Activated naive CD4-positive, alpha-beta T cell treated with anti-CD3 and anti-CD28 coated beads, Interleukin-2, amount 50 U/mL, for 72 hours (primary cell): ENCODE measurements at regions not wholly inside any gene's neighbourhood (a gene's known extent, or its start where the extent isn't known, plus 50 kb on each side); places are given as distances from the start of the nearest gene placed in this dataset.
"Not testable (repeated sequence)": the region's sequence is repeated elsewhere in the genome, so short reads cannot be mapped to it uniquely, and the experiment has no call there.

Source experiments
- ATAC-seq, 2 donors: fragments of 150-1000 bp; cut with Tn5 transposase; 2 replicates each; pipeline ENCODE4 v1.10.0; 2021; ENCODE audit warnings: mild to moderate bottlenecking in 2 of 2, moderate library complexity in 2 of 2
- DNase-seq, 2 donors: peaks; one replicate each; pipeline ENCODE4 v3.0.0; 2021 to 2022; ENCODE audit warnings: low spot score in 2 of 2
- H3K27ac Mint-ChIP-seq, 2 donors: one replicate each; pipeline ENCODE4 v1.8.0; 2022; ENCODE audit warnings: mild to moderate bottlenecking in 2 of 2, mixed read lengths in 2 of 2
- H3K36me3 Mint-ChIP-seq, 2 donors: one replicate each; pipeline ENCODE4 v1.8.0; 2022; ENCODE audit warnings: mixed read lengths in 2 of 2
- H3K9me3 Mint-ChIP-seq, 2 donors: one replicate each; pipeline ENCODE4 v1.8.0; 2022; ENCODE audit warnings: mixed read lengths in 2 of 2

DNA sequence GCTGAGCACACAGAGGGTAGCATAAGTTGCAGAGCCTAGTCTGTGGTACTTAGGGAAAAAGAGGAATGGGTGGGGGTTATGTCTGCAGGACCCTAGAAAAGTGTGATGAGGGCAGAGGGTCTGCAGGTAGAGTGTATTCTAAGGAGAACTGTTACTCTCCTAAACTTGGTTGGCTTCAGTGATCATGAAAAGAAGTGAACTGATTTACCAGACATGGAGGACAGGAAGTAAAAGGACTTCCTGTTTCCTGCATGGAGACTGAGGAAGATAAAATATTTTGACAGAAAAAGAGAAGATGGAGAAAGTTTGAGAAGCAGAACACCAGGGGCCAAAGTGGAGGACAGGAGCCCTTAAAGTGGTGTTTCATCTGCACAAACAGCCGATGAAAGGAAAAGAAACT, 472.2 kb downstream of the TMEM121 start:
- peak overlapping the region; percentile 25 to 71 for H3K27ac Mint-ChIP-seq
- not testable (repeated sequence) for H3K36me3 Mint-ChIP-seq, ATAC-seq, H3K9me3 Mint-ChIP-seq, DNase-seq

DNA sequence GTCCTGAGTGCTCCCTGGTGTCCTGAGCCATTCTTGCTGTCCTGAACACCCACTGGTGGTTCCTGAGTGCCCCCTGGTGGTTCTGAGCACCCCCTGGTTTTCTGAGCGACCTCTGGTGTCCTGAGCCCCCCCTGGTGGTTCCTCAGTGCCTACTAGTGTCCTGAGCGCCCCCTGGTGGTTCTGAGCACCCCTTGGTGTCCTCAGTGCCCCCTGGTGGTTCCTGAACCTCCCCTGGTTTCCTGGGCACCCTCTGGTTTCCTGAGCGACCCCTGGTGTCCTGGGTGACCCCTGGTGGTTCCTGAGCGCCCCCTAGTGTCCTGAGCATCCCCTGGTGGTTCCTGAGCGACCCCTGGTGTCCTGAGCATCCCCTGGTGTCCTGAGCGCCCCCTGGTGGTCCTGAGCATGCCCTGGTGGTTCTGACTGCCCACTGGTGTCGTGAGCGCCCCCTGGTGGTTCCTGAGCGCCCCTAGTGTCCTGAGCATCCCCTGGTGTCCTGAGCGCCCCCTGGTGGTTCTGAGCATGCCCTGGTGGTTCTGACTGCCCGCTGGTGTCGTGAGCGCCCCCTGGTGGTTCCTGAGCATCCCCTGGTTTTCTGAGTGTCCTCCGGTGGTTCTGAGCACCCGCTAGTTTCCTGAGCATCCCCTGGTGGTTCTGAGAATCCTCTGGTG, 473.1 kb downstream of the TMEM121 start:
- Mint-ChIP-seq H3K36me3 (no peaks in the 10 kb centered on the region), H3K27ac (peak overlapping the region; percentile 71 to 81), H3K9me3 (peaks cover 0 to 5% of the 10 kb centered on the region in 2 donors)
- DNase-seq, result peak; percentile 87 to 99
- ATAC-seq, result peak; percentile 81 to 88

DNA sequence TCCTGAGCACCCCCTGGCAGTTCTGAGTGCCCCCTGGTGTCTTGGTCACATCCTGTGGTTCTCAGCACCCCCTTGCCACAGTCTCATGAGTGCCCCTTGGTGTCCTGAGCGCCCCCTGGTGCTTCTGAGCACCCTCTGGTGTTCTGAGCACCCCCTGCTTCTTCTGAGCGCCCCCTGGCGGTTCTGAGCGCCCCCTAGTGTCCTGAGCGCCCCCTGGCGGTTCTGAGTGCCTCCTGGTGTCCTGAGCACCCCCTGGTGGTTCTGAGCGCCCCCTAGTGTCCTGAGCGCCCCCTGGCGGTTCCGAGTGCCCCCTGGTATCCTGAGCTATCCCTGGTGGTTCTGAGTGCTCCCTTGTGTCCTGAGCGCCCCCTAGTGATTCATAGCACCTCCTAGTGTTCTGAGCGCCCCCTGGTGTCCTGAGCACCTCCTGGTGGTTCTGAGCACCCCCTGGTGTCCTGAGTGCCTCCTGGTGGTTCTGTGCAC, 473.7 kb downstream of the TMEM121 start:
- DNase-seq (peak in 1 of 2 donors; percentile 90), ATAC-seq (peak; percentile 13 to 61)
- not testable (repeated sequence) for H3K9me3 Mint-ChIP-seq, H3K36me3 Mint-ChIP-seq
- H3K27ac Mint-ChIP-seq, result peak overlapping the region; percentile 71 to 81

DNA sequence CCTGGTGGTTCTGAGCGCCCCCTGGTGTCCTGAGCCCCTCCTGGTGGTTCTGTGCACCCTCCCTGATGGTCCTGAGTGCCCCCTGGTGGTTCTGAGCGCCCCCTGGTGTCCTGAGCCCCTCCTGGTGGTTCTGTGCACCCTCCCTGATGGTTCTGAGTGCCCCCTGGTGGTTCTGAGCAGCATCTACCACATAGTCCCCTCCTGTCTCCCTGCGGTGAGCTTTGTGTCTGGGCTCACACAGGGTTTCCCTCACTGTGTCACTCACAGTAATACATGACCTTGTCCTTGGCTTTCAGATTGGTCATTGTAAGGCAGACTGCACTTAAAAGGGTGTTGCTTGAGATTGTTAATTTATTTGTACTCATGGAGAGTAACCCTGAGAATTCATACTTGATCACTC, 474.9 kb downstream of the TMEM121 start:
- not testable (repeated sequence) for H3K36me3 Mint-ChIP-seq, H3K9me3 Mint-ChIP-seq, DNase-seq
- peak; percentile 25 to 54 for ATAC-seq
- peak overlapping the region; percentile 9 to 60 for H3K27ac Mint-ChIP-seq

DNA sequence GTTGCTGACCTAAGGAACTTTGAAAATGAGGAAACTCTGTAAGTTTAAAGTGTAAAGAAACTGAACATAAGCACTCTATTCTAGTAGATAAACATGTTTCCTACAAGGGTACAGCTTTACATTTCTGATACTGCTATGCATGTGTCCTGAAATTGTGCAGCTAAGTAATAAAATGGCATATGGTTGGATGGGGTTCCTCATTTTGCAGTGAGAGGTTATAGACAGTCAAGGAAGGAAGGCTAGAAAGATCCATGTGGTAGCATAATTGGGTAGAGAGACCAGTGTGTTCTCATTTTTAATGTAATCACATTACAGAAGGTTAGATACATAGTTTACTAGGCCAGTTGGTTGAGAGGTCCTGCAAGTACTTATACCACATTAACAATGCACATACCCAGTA, 477.0 kb downstream of the TMEM121 start:
- peak overlapping the region in 1 of 2 donors; percentile 31 for H3K27ac Mint-ChIP-seq
- no peak for DNase-seq
- peaks cover 0 to 10% of the 10 kb centered on the region in 2 donors for H3K36me3 Mint-ChIP-seq
- no peak for ATAC-seq
- peaks cover 0 to 5% of the 10 kb centered on the region in 2 donors for H3K9me3 Mint-ChIP-seq

DNA sequence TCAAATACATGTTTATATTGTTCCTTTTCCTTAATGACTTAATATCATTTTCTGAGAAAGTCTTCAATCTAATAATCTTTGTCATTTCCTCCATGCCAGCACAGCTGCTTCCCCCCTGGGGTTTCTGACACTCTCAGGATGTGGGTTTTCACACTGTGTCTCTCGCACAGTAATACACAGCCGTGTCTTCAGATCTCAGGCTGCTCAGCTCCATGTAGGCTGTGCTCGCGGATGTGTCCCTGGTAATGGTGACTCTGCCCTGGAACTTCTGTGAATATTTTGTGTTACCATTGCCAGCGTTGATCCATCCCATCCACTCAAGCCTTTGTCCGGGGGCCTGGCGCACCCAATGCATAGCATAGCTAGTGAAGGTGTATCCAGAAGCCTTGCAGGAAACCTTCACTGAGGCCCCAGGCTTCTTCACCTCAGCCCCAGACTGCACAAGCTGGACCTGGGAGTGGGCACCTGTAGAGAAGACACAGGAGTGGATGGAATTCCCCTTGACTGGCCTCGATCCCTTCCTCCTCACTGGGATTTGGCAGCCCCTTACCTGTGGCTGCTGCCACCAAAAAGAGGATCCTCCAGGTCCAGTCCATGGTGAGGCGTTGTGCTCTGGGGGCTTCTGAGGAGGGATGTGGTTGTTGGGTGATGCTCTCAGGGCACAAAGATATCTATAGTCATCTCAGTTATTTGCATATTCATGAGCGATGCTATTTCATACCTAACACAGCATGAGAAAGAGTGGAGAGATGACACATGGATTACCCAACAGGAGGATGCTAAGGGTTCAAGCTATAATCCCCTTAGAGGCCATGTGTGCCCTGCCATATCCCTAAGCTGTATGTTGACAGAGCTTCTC, 478.8 kb downstream of the TMEM121 start:
- Mint-ChIP-seq H3K27ac (peak overlapping the region; percentile 98 to 99), H3K36me3 (peaks cover 0 to 17% of the 10 kb centered on the region in 2 donors)
- ATAC-seq (peak; percentile 84 to 85), DNase-seq (peak in 1 of 2 donors; percentile 74)
- H3K9me3 Mint-ChIP-seq, result not testable (repeated sequence)

DNA sequence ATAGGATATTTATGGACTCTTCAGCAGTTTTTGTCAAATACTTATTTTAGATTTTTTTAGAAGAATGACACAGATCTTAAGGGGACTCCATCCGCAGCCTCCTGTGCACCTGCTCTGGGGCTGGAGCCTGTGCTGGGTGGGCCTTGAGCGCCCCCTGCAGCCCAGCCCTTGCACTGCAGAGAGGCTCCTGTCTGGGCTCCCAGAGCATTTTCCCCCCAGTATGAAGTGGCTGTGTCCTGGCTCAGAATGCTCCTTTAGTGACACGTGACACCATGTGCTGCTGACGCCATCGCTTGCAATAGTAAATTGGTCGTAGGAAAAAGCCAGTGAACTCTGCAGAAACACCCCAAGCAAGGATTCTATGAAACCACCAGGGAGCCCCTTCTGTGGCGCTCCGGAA, 479.7 kb downstream of the TMEM121 start:
- peaks cover 0 to 25% of the 10 kb centered on the region in 2 donors for H3K36me3 Mint-ChIP-seq
- H3K9me3 Mint-ChIP-seq, result not testable (repeated sequence)
- ATAC-seq, result peak; percentile 31 to 50
- peak; percentile 67 to 76 for DNase-seq
- H3K27ac Mint-ChIP-seq, result peak overlapping the region; percentile 98 to 99

DNA sequence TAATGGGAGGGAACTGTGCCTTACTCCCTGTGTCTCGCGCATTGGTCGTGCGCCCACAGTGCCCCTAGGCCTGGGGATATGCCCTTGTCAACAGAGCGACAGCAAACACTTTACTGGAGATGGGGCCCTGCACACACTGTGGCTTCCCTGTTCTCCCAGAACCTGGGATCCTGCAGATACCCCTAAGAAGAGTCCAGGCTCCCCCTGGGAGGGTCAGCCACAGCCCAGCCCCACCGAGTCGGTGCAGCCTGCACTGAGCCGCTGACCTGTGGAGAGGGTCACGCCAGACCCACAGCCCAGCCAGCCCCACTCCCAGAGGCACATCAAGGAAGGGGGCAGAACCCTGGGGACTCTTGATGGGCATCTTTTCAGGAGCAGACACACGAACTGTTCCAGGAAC, 480.3 kb downstream of the TMEM121 start:
- not testable (repeated sequence) for ATAC-seq, DNase-seq, H3K9me3 Mint-ChIP-seq
- Mint-ChIP-seq H3K27ac (peak overlapping the region; percentile 98 to 99), H3K36me3 (peaks cover 0 to 30% of the 10 kb centered on the region in 2 donors)

DNA sequence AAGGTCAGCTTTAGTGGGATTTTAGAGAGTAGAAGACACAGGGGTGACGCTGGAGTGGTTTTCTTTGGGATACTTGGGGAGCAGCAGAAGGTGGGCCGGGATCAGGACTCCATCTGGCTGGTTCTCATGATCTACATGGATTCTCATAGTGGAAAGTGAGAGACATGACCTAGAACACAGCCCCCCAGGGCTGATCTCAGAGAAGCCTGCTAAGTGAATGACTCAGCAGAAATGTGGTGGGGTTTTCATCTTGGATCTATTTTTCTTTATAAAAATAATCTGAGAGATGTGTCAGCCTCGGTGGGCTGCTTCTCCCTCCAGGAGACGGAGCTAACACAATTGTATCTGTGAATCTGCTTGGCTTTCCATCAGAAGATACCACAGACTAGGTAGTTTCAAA, 484.4 kb downstream of the TMEM121 start:
- H3K9me3 Mint-ChIP-seq, result peaks cover 0 to 4% of the 10 kb centered on the region in 2 donors
- peaks cover 0 to 55% of the 10 kb centered on the region in 2 donors for H3K36me3 Mint-ChIP-seq
- peak overlapping the region; percentile 94 to 96 for H3K27ac Mint-ChIP-seq
- ATAC-seq, result no peak
- no peak for DNase-seq

DNA sequence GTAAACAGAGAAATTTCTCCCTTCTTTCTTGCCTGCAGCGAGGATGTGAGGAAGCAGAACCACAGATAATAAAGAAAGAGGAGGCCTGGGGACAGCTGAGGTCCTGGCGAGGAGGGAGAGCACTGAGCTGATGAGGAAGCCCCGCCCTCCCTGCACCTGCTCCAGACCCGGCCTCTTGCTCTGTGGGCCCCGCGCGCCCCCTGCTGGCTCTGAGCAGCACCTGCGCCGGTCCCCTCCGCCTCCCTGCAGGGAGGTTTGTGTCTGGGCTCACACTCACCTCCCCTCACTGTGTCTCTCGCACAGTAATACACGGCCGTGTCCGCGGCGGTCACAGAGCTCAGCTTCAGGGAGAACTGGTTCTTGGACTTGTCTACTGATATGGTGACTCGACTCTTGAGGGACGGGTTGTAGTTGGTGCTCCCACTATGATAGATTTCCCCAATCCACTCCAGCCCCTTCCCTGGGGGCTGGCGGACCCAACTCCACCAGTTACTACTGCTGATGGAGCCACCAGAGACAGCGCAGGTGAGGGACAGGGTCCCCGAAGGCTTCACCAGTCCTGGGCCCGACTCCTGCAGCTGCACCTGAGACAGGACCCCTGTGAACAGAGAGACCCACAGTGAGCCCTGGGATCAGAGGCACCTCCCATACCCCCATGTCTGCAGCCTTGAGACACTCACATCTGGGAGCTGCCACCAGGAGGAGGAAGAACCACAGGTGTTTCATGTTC, 485.4 kb downstream of the TMEM121 start:
- Mint-ChIP-seq H3K36me3 (peaks cover 0 to 61% of the 10 kb centered on the region in 2 donors), H3K27ac (peak overlapping the region; percentile 94 to 96)
- H3K9me3 Mint-ChIP-seq, ATAC-seq: not testable (repeated sequence)
- DNase-seq, result peak; percentile 81 to 96

DNA sequence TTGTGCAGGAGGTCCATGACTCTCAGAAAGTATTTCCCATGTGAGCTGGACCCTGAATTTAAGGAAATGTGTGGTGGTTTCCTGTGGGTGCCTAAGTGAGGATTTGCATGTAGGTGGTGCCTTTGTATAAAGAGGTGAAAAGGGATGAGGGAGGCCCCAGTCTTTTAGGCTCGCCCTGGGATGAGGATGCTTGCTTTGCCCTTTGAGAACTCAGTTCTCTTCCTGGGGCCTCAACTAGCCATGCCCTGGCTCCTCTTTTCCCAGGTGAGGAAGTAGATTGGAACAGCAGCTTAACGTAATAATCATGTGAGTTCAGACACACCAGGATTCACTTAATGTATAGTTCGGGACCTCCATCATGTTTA, 486.0 kb downstream of the TMEM121 start:
- H3K27ac Mint-ChIP-seq, result peak overlapping the region; percentile 94 to 96
- not testable (repeated sequence) for ATAC-seq, H3K9me3 Mint-ChIP-seq, DNase-seq
- peaks cover 0 to 59% of the 10 kb centered on the region in 2 donors for H3K36me3 Mint-ChIP-seq

DNA sequence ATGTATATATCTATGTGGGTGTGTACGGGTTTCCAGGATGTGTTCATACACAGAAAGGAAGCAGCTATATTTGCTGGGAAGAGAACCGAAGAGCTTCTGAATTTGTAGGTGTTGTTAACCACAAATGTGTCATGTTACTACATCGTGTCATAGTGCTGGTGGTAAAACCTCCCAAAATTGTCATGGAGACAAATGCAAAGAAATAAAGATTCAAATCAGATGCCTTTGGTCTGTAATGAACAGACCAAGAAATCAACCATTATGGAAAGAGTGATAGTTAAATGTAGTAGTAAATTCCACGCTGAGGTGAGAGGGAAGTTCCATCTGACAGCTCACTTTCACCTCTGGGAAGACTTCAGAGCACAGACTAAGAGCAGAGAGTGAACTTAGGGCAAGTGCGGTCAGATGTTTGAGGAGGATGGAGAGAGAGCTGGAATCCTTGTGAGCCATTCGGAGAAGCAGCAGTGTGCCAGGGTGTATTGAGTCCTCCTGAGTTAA, 487.5 kb downstream of the TMEM121 start:
- no peak for DNase-seq
- ATAC-seq, result peak; percentile 86 to 89
- H3K9me3 Mint-ChIP-seq, result peaks cover 0 to 4% of the 10 kb centered on the region in 2 donors
- H3K27ac Mint-ChIP-seq, result peak overlapping the region; percentile 94 to 96
- peaks cover 0 to 45% of the 10 kb centered on the region in 2 donors for H3K36me3 Mint-ChIP-seq

DNA sequence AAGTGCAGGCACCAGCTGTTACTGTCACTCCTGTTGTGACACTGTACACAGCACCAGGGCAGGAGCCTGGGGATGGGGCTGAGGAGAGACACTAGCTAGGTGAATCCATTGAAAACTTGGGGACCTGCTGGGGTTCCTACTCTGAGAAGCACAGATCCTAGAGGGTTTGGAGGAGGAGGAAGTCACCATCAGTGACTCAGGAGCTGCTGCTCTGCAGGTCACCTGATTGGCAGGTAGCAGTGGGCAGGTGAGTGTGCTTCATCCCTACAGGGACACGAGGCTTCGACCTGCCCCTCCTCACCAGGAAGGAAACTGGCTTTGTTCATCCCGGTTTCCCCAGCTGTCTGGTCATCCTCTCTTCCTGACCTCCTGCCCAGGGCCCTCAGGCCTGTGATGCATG, 491.6 kb downstream of the TMEM121 start:
- peak overlapping the region; percentile 29 to 41 for H3K27ac Mint-ChIP-seq
- peaks cover 0 to 37% of the 10 kb centered on the region in 2 donors for H3K36me3 Mint-ChIP-seq
- not testable (repeated sequence) for DNase-seq, ATAC-seq, H3K9me3 Mint-ChIP-seq

DNA sequence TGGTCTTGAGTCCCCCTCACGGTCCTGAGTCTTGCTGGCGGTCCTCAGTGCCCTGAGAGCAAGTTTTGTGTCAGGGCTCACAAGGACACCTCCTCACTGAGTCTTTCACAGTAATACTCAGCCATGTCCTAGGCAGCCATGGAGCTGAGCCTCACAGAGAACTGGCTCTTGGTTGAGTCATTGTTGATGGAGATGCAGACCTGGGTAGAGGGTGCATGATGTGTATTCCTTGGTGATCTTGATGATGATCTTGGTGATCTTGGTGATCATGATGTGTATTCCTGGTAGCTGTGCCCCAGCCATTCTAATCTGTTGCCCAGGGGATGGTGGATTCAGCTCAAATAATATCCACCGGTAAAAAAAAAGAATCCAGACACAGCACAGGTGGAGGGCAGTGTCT, 495.4 kb downstream of the TMEM121 start:
- peaks cover 0 to 34% of the 10 kb centered on the region in 2 donors for H3K36me3 Mint-ChIP-seq
- ATAC-seq, result peak; percentile 57 to 60
- DNase-seq, result no peak
- peak overlapping the region; percentile 85 to 95 for H3K27ac Mint-ChIP-seq
- peaks cover 8 to 15% of the 10 kb centered on the region in 2 donors for H3K9me3 Mint-ChIP-seq

DNA sequence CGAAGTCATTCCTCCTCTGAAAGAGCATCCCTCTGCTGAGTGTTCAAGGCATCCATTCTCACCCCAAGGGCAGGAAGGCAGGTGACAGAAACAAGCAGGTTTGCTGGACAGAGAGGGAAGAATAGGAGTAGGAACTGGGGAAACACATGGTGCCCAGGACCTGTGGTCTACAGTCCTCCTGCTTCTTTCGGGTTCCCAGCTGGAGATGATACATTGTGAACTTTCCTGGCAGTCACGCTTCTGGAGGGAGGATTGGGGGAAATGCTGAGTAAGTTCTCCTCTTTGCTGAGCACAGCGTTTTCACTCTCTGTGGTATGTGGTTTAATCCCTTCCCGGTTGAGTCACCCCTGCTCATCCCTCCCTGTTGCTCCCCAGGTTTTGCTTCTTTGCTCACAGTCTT, 496.3 kb downstream of the TMEM121 start:
- not testable (repeated sequence) for DNase-seq
- H3K27ac Mint-ChIP-seq, result peak overlapping the region; percentile 85 to 95
- H3K36me3 Mint-ChIP-seq, result peaks cover 0 to 34% of the 10 kb centered on the region in 2 donors
- peak; percentile 68 to 74 for ATAC-seq
- H3K9me3 Mint-ChIP-seq, result peaks cover 8 to 15% of the 10 kb centered on the region in 2 donors

DNA sequence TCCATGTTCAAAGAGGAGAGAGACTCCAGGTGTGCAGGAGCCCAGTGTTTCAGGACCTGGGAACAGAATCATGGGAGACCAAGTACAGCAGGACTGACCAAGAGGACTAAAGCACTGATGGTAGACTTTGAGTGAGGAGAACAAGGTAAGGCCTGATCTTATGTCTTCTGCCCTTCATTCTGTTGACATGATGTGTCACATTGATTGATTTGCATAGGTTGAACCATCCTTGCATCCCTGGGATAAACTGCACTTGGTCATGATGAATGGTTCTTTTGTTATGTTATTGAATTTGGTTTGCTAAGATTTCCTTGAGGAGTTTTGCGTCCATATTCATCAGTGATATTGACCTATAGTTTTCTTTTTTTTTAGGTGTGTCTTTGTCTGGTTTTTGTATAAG, 497.0 kb downstream of the TMEM121 start:
- ATAC-seq (no peak), DNase-seq (no peak)
- H3K27ac Mint-ChIP-seq, result peak overlapping the region in 1 of 2 donors; percentile 11
- H3K36me3 Mint-ChIP-seq, result peaks cover 0 to 34% of the 10 kb centered on the region in 2 donors
- peaks cover 8 to 15% of the 10 kb centered on the region in 2 donors for H3K9me3 Mint-ChIP-seq
